ENCODE measurements at regions not wholly inside any gene's neighbourhood (a gene's known extent, or its start where the extent isn't known, plus 50 kb on each side); places are given as distances from the start of the nearest gene placed in this dataset.

DNA sequence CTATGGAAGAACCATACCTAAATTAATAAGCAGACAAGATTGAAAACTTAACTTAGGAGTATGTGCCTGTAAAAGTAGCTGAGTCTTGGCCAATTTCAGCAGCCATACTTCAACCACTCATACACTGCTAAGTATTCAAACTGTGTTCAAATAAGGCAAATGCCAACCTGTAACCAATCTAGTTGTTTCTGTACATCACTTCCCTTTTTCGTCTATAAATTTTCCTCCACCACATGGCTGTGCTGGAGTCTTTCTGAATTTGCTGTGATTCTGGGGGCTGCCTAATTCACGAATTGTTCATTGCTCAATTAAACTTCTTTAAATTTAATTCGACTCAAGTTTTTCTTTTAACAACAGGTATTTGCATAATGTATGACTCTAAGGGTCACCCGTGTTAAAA, 184.4 kb downstream of the PLK2 start:
- peaks cover 0 to 13% (median 0%) of the 10 kb centered on the region in 11 donors for H3K9me3 ChIP-seq
- no peaks in the 10 kb centered on the region for H3K36me3 ChIP-seq
- intact Hi-C loops (cut with DNase I), result loop anchor here in 2 of 10 donors (10.0 kb wide), 2 partner anchors 179 to 381 kb away; no protein-coding TSS in a partner anchor
- H3K4me1 ChIP-seq, result peaks cover 0 to 18% (median 9%) of the 10 kb centered on the region in 9 donors
- ATAC-seq (no peak), DNase-seq (no peak)
- TF ChIP-seq, protein P1, sequence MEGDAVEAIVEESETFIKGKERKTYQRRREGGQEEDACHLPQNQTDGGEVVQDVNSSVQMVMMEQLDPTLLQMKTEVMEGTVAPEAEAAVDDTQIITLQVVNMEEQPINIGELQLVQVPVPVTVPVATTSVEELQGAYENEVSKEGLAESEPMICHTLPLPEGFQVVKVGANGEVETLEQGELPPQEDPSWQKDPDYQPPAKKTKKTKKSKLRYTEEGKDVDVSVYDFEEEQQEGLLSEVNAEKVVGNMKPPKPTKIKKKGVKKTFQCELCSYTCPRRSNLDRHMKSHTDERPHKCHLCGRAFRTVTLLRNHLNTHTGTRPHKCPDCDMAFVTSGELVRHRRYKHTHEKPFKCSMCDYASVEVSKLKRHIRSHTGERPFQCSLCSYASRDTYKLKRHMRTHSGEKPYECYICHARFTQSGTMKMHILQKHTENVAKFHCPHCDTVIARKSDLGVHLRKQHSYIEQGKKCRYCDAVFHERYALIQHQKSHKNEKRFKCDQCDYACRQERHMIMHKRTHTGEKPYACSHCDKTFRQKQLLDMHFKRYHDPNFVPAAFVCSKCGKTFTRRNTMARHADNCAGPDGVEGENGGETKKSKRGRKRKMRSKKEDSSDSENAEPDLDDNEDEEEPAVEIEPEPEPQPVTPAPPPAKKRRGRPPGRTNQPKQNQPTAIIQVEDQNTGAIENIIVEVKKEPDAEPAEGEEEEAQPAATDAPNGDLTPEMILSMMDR (IDR thresholded peaks at IDR 0.05), result no peak
- no peak overlapping the region for H3K4me3 ChIP-seq
- 93 to 95% methylated on average over 4 of the region's 4 CpGs for WGBS, 2 donors
- no peaks in the 10 kb centered on the region for H3K27me3 ChIP-seq
- H3K27ac ChIP-seq, result no peak overlapping the region

DNA sequence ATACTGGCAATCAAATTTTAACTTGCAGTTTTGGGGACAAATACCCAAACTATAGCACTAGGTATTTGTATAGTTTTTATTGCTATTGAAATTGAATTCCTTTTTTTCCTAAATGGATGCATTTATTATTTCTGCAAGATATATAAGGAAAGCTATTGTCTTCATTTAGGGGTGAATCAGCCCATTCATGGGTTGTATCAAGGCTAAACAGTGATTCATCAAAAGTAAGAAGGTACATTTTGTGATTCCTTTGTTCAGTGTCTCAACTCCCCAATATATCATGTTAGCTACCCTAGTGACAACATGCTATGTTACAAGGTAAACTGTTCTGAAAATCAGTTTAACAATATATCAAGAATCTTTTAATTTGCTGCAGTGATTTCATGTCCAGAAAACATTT, 185.7 kb downstream of the PLK2 start:
- Histone ChIP-seq H3K36me3 (no peaks in the 10 kb centered on the region), H3K9me3 (peaks cover 0 to 13% (median 0%) of the 10 kb centered on the region in 11 donors), H3K27ac (peak overlapping the region in 6 of 10 donors; percentile 2 to 72 (median 56)), H3K4me1 (peaks cover 0 to 18% (median 9%) of the 10 kb centered on the region in 9 donors), H3K27me3 (no peaks in the 10 kb centered on the region), H3K4me3 (no peak overlapping the region)
- no peak for ATAC-seq
- DNase-seq, result no peak
- TF ChIP-seq, protein P1 (IDR thresholded peaks at IDR 0.05), result no peak
- intact Hi-C loops (cut with DNase I), result loop anchor here in 2 of 10 donors (10.0 kb wide), 2 partner anchors 181 to 379 kb away; no protein-coding TSS in a partner anchor

GRCh38 chr5:58273711-58274110, 186.2 kb downstream of the PLK2 start:
- Histone ChIP-seq H3K27ac (peak overlapping the region in 7 of 10 donors; percentile 2 to 72 (median 49)), H3K4me1 (peaks cover 0 to 20% (median 9%) of the 10 kb centered on the region in 9 donors)

GRCh38 chr5:58268268-58268667, 191.6 kb downstream of the PLK2 start:
- Histone ChIP-seq H3K27ac (peak overlapping the region in 6 of 10 donors; percentile 5 to 71 (median 62)), H3K9me3 (no peaks in the 10 kb centered on the region), H3K27me3 (no peaks in the 10 kb centered on the region), H3K4me3 (no peak overlapping the region), H3K36me3 (no peaks in the 10 kb centered on the region), H3K4me1 (peaks cover 0 to 33% (median under 1%) of the 10 kb centered on the region in 9 donors)
- intact Hi-C loops (cut with DNase I), result no loop called here
- TF ChIP-seq, protein P1 (IDR thresholded peaks at IDR 0.05), result no peak
- ATAC-seq (peak; percentile 57 to 97 (median 90)), DNase-seq (peak in 1 of 2 donors; percentile 84)
- WGBS, 2 donors, result 55 to 64% methylated on average over 4 of the region's 4 CpGs

More at GRCh38 chr5:58273711-58274110, 186.2 kb downstream of the PLK2 start:
- Histone ChIP-seq H3K27me3 (no peaks in the 10 kb centered on the region), H3K36me3 (no peaks in the 10 kb centered on the region), H3K9me3 (peaks cover 0 to 13% (median 0%) of the 10 kb centered on the region in 11 donors), H3K4me3 (no peak overlapping the region)
- intact Hi-C loops (cut with DNase I), result loop anchor here in 3 of 10 donors (1.0 to 10.0 kb wide), 3 partner anchors 181 to 379 kb away; no protein-coding TSS in a partner anchor
- WGBS, 2 donors, result 43 to 52% methylated on average over 2 of the region's 2 CpGs
- ATAC-seq, result peak in 4 of 8 donors; percentile 35 to 71 (median 63)
- TF ChIP-seq, protein P1 (IDR thresholded peaks at IDR 0.05), result no peak
- DNase-seq, result no peak
